ENCODE measurements at regions not wholly inside any gene's neighbourhood (a gene's known extent, or its start where the extent isn't known, plus 50 kb on each side); places are given as distances from the start of the nearest gene placed in this dataset.

GRCh38 chr6:163773646-163774045, 359.1 kb downstream of the QKI start:
- Histone ChIP-seq H3K27ac (replicated peaks in 1 of 4) (no peak overlapping the region), H3K36me3 (no peaks in the 10 kb centered on the region), H3K4me1 (no peaks in the 10 kb centered on the region), H3K9me3 (no peaks in the 10 kb centered on the region), H3K4me3 (no peak overlapping the region), H3K27me3 (no peaks in the 10 kb centered on the region)
- no peak for DNase-seq (ENCODE audit: extremely low spot score)
- WGBS = 76% methylated on average over 4 of the region's 4 CpGs
- TF ChIP-seq POLR2A (IDR thresholded peaks at IDR 0.05; ENCODE audit: low read depth) (no peak), CTCF (IDR thresholded peaks at IDR 0.05) (no peak), POLR2AphosphoS5 (IDR thresholded peaks at IDR 0.05) (no peak), EP300 (IDR thresholded peaks at IDR 0.05) (no peak)
- intact Hi-C loops (cut with DNase I) = no loop called here

GRCh38 chr6:163772701-163773100, 358.2 kb downstream of the QKI start:
- H3K9me3 ChIP-seq = no peaks in the 10 kb centered on the region
- whole genome bisulfite sequencing = 97% methylated on average over 1 of the region's 1 CpG
- TF ChIP-seq EP300 (IDR thresholded peaks at IDR 0.05) = no peak
- TF ChIP-seq POLR2AphosphoS5 (IDR thresholded peaks at IDR 0.05) = no peak
- TF ChIP-seq POLR2A (IDR thresholded peaks at IDR 0.05; ENCODE audit: low read depth) = no peak
- no peak for TF ChIP-seq CTCF (IDR thresholded peaks at IDR 0.05)
- no peak overlapping the region for H3K27ac ChIP-seq (replicated peaks in 1 of 4)
- H3K4me3 ChIP-seq = no peak overlapping the region
- no peak for DNase-seq (ENCODE audit: extremely low spot score)
- no peaks in the 10 kb centered on the region for H3K36me3 ChIP-seq
- no peaks in the 10 kb centered on the region for H3K27me3 ChIP-seq
- intact Hi-C loops (cut with DNase I) = no loop called here
- H3K4me1 ChIP-seq = no peaks in the 10 kb centered on the region

GRCh38 chr6:163771180-163771579, 356.7 kb downstream of the QKI start:
- Histone ChIP-seq H3K4me3 (no peak overlapping the region), H3K27me3 (no peaks in the 10 kb centered on the region), H3K4me1 (no peaks in the 10 kb centered on the region), H3K9me3 (no peaks in the 10 kb centered on the region), H3K36me3 (no peaks in the 10 kb centered on the region), H3K27ac (replicated peaks in 1 of 4) (no peak overlapping the region)
- WGBS = 79% methylated on average over 1 of the region's 1 CpG
- no peak for DNase-seq (ENCODE audit: extremely low spot score)
- intact Hi-C loops (cut with DNase I) = no loop called here
- TF ChIP-seq POLR2A (IDR thresholded peaks at IDR 0.05; ENCODE audit: low read depth) (no peak), EP300 (IDR thresholded peaks at IDR 0.05) (no peak)

GRCh38 chr6:163768905-163769304, 354.4 kb downstream of the QKI start:
- intact Hi-C loops (cut with DNase I) = no loop called here
- TF ChIP-seq POLR2A (IDR thresholded peaks at IDR 0.05; ENCODE audit: low read depth) (no peak), EP300 (IDR thresholded peaks at IDR 0.05) (no peak), POLR2AphosphoS5 (IDR thresholded peaks at IDR 0.05) (no peak), CTCF (IDR thresholded peaks at IDR 0.05) (no peak)
- no peak for DNase-seq (ENCODE audit: extremely low spot score)
- Histone ChIP-seq H3K4me3 (no peak overlapping the region), H3K36me3 (no peaks in the 10 kb centered on the region), H3K9me3 (no peaks in the 10 kb centered on the region), H3K27ac (replicated peaks in 1 of 4) (no peak overlapping the region), H3K27me3 (no peaks in the 10 kb centered on the region), H3K4me1 (peaks cover 15 to 18% (median 16%) of the 10 kb centered on the region in 4 donors)

- no peak overlapping the region for H3K4me3 ChIP-seq
- intact Hi-C loops (cut with DNase I) = no loop called here
- H3K36me3 ChIP-seq = no peaks in the 10 kb centered on the region
- TF ChIP-seq EP300 (IDR thresholded peaks at IDR 0.05) (no peak), POLR2AphosphoS5 (IDR thresholded peaks at IDR 0.05) (no peak), CTCF (IDR thresholded peaks at IDR 0.05) (no peak), POLR2A (IDR thresholded peaks at IDR 0.05; ENCODE audit: low read depth) (no peak)
- no peak for DNase-seq (ENCODE audit: extremely low spot score)
- no peaks in the 10 kb centered on the region for H3K9me3 ChIP-seq
- peaks cover 15 to 18% (median 16%) of the 10 kb centered on the region in 4 donors for H3K4me1 ChIP-seq
- no peaks in the 10 kb centered on the region for H3K27me3 ChIP-seq
- no peak overlapping the region for H3K27ac ChIP-seq (replicated peaks in 1 of 4)
- 92% methylated on average over 2 of the region's 2 CpGs for WGBS
Measured at GRCh38 chr6:163766936-163767335, 352.4 kb downstream of the QKI start.

All from esophagus muscularis mucosa (tissue), 4 donors.